ENCODE measurements at regions not wholly inside any gene's neighbourhood (a gene's known extent, or its start where the extent isn't known, plus 50 kb on each side); places are given as distances from the start of the nearest gene placed in this dataset.

- no peak for DNase-seq (ENCODE audit: low spot score)
These were observed 355.1 kb downstream of the ALG10 start for GRCh38 chr12:34377243-34378035.

- no peak for DNase-seq (ENCODE audit: low spot score)
These were observed 356.8 kb downstream of the ALG10 start for GRCh38 chr12:34379142-34379541.

GRCh38 chr12:34384693-34385092 lies 362.4 kb downstream of the ALG10 start:
- DNase-seq (ENCODE audit: low spot score): no peak

GRCh38 chr12:34386016-34386415 lies 363.7 kb downstream of the ALG10 start:
- DNase-seq (ENCODE audit: low spot score): no peak

- no peak for DNase-seq (ENCODE audit: low spot score)
These were observed 364.4 kb downstream of the ALG10 start for GRCh38 chr12:34386621-34387255.

- DNase-seq (ENCODE audit: low spot score): no peak
These were observed 365.7 kb downstream of the ALG10 start for GRCh38 chr12:34387711-34388635.

GRCh38 chr12:34388636-34389377 lies 366.5 kb downstream of the ALG10 start:
- no peak for DNase-seq (ENCODE audit: low spot score)

GRCh38 chr12:34389378-34390170 lies 367.3 kb downstream of the ALG10 start:
- no peak for DNase-seq (ENCODE audit: low spot score)

GRCh38 chr12:34390171-34390841 lies 368.0 kb downstream of the ALG10 start:
- no peak for DNase-seq (ENCODE audit: low spot score)

GRCh38 chr12:34390846-34391700 lies 368.8 kb downstream of the ALG10 start:
- no peak for DNase-seq (ENCODE audit: low spot score)

GRCh38 chr12:34391771-34392581 lies 369.7 kb downstream of the ALG10 start:
- no peak for DNase-seq (ENCODE audit: low spot score)

- DNase-seq (ENCODE audit: low spot score): no peak
These were observed 370.4 kb downstream of the ALG10 start for GRCh38 chr12:34392741-34393085.

GRCh38 chr12:34393086-34393820 lies 371.0 kb downstream of the ALG10 start:
- DNase-seq (ENCODE audit: low spot score): no peak

- no peak for DNase-seq (ENCODE audit: low spot score)
These were observed 371.5 kb downstream of the ALG10 start for GRCh38 chr12:34393821-34394150.

GRCh38 chr12:34394211-34395055 lies 372.1 kb downstream of the ALG10 start:
- no peak for DNase-seq (ENCODE audit: low spot score)

- no peak for DNase-seq (ENCODE audit: low spot score)
These were observed 373.0 kb downstream of the ALG10 start for GRCh38 chr12:34395056-34396005.
